ENCODE measurements at regions not wholly inside any gene's neighbourhood (a gene's known extent, or its start where the extent isn't known, plus 50 kb on each side); places are given as distances from the start of the nearest gene placed in this dataset.

DNA sequence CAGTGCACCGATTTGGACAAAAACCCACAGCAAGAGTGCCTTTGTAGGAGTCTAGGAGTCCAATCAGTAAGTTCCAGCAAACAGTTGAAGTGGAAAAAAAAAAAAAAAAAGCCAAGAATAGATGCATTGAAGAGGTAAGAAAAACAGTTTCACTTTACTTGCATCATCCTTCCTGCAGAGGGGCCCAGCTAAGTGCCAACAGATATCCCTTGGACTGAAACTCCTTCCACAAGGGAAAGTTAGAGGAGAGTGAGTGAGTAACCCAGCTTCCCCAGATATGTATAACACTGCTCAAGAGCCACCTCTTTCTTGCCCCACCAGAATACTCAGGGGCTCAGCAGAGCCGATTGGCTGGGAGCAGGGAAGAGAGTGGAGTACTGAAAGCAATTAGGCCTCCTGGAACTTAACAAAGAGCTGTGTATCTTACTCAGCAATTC lies 617.7 kb upstream of the SMIM31 start:
- TF ChIP-seq RFX5 (IDR thresholded peaks at IDR 0.05) (no peak), CBX8 (IDR thresholded peaks at IDR 0.05) (no peak)
- TF ChIP-seq, protein P1, sequence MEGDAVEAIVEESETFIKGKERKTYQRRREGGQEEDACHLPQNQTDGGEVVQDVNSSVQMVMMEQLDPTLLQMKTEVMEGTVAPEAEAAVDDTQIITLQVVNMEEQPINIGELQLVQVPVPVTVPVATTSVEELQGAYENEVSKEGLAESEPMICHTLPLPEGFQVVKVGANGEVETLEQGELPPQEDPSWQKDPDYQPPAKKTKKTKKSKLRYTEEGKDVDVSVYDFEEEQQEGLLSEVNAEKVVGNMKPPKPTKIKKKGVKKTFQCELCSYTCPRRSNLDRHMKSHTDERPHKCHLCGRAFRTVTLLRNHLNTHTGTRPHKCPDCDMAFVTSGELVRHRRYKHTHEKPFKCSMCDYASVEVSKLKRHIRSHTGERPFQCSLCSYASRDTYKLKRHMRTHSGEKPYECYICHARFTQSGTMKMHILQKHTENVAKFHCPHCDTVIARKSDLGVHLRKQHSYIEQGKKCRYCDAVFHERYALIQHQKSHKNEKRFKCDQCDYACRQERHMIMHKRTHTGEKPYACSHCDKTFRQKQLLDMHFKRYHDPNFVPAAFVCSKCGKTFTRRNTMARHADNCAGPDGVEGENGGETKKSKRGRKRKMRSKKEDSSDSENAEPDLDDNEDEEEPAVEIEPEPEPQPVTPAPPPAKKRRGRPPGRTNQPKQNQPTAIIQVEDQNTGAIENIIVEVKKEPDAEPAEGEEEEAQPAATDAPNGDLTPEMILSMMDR (IDR thresholded peaks at IDR 0.05), result no peak

Measured in A549 (cell line).